NCI-H526 treated with DMSO at 0.1 percent for 48 hours (cell line): ENCODE measurements at regions not wholly inside any gene's neighbourhood (a gene's known extent, or its start where the extent isn't known, plus 50 kb on each side); places are given as distances from the start of the nearest gene placed in this dataset.

Experiments
- DNase-seq: peaks from one replicate; lab custom pipeline; 2025; lab: John Stamatoyannopoulos, UW

DNA sequence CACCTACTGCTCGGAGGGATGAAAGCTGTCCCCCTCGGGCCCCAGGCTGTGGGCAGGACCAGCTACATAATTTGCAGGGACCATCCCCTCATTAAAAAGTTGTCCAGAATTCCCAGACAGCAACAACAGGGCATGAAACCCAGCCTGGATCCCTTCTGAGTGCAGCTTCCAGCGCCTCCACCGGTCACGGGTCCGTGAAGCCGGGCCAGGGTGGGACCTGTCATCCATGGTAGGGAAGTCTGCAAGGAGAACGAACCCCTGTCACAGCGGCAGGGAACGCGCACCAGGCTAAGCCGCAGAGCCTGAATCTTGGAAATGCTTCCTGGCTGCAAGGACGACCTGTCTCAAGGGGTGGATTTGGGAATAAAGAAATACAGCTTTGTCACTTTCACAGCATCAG lies 214.2 kb downstream of the RBFOX3 start:
- no peak for DNase-seq

DNA sequence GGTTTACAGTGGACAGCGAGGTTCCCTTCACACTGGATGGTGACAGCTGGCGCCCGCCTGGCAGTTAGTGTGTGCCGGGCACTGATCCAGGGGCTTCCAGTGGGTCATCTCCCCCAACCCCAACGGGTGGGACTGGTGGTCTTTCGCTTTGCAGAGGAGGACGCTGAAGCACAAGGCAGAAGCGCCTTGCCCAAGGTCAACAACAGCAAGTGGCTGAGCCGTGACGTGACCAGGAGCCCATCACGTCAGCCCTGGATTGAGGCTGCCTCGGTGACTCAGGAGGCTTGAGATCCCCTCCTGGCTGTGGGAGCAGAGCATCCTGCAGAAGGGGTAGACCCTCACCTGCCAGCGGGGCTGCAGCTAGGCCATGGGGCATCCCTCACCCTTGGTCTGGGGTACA lies 215.3 kb downstream of the RBFOX3 start:
- no peak for DNase-seq

DNA sequence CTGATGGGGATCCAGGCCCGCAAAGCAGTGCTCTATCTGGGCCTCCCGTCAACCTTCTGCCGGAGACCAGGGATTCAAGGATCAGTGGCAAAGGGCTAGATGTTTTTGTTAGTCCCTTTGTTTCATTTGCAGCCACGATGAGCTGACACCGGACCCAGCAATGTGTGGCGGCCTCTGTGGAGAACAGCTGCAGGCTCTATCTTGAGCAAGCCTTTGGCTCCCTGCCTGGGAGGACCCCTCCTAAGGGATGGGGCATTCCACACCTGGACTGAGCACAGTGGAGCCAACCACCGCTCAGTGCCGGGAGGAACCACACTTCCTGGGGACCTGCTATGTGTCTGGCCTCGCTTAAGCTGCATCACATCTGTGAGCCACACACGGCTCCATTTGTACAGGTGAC lies 215.8 kb downstream of the RBFOX3 start:
- DNase-seq = no peak

DNA sequence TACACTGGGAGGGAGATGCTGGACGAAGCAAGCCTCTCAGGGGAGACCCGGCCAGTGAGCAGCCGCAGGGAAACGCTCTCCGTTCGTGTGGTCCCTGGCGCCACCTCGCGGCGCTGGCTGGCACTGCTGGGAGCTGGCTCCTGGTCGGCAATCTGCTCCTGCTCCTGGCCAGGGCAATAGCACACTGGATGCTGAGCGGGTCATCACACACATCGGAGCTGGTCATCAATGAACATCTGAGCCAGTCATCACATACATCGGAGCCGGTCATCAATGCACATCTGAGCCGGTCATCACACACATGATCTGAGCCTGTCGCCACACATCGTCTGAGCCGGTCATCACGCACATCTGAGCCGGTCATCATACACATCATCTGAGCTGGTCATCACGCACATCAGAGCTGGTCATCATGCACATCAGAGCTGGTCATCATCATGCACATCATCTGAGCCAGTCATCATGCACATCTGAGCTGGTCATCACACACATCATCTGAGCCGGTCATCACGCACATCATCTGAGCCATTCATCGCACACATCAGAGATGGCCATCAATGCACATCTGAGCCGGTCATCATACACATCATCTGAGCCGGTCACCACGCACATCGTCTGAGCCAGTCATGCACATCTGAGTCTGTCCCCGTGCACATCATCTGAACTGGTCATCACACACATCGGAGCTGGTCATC lies 217.3 kb downstream of the RBFOX3 start:
- peak; percentile 35 for DNase-seq

DNA sequence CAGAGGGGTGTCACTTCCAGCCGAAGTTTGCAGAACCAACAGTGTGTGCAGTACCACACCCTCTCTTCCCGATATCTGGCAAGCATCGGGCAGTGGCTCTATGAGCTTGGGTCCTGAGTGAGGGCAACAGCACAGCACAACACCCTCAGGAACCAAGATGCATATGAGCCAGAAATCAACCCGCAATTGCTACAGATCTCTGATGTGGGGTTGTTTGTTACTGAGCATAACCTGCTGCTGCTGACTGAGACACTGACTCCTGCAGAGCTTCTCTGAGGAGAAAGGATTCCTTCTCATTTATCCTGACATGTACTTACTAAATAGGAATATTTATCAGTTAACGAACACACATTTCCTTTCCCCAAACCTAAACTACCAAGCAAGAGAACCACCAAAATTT lies 218.3 kb downstream of the RBFOX3 start:
- no peak for DNase-seq

DNA sequence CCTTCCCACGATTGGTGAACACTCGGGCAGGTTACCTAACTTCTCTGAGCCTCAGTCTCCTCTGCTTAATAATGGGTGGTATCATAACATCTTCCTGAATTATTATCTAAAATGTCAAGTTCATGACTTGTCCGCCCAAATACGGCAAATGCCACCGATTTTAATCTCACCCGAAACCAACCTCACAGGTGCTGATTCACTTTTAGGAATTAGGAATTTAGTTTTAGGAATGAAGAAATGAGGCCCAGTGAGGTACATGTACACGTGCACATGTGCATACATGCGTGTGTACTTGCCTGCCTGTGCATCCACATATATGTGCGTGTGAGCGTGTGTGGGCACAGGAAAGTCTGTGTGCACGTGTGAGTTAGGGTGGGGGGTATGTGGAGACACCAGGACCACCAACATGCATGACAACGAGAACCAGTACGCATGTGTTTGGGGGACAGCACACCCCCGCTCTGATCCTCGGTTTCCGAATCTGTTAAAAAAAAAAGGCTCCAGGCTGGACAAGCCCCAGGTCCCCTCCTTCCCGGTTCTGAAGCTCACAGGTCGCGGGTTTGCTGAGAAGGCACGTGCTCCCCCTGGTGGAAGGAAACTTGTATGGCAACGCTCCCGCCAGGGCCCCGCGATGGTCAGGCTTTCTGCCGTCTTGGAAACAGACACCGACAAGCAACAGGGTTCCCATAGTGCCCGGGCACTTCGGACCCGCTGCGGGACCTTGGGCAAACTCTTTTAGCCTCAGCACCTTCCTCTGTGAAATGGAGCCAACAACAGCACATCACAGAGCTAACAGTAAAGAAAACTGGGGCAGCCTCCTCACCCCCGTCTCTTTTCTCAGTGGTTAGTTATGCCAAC lies 219.2 kb downstream of the RBFOX3 start:
- peak; percentile 64 for DNase-seq

DNA sequence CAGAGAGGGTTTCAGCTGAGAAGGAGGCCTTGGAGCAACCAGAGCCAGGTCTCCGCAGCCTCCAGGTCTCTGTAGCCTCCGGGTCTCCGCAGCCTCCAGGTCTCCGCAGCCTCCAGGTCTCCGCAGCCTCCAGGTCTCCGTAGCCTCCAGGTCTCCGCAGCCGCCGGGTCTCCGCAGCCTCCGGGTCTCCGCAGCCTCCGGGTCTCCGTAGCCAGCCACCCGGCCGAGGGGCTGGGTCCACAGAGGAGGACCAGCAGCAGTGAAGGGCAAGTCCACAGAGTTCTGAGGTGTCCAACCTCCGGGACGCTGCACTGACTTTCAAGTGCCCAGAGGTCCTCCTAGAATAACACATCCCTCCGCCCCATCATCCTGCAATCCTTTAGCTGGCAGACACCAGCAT lies 221.0 kb downstream of the RBFOX3 start:
- DNase-seq = no peak

DNA sequence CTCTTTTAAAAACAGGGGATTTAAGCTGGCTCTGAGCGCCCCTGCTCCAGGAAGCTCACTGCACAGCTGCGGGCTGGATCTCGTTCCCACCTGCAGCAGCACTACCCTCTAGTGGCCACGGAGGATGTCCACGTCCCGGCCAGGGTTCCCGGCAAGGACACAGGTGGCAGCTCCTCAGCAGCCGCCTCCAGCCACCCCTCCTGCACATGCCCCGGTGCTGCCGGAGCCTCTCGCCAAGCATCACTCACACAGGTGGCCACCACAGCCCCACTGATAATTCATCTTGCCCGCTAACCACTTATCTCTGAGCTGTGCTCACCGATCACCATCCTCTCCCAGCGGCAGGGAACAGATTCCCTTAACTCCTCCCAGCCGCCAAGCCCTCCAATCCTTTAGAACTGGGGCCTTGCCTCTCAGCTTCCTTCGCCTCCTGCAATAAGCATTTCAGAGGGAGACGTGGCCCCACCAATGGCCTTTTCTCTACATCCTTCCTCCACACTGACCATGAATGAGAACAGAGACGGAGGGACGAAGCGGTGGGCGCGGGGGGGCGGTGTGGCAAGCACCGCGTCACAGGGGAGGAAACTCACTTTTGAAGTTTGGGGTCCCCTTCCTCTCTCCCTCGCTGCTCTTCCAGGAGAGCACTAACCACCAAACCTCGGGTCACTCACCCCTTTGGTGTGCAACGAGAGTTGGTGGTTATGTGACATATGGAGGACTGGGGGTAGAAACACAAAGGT lies 222.1 kb downstream of the RBFOX3 start:
- DNase-seq = peak; percentile 11

DNA sequence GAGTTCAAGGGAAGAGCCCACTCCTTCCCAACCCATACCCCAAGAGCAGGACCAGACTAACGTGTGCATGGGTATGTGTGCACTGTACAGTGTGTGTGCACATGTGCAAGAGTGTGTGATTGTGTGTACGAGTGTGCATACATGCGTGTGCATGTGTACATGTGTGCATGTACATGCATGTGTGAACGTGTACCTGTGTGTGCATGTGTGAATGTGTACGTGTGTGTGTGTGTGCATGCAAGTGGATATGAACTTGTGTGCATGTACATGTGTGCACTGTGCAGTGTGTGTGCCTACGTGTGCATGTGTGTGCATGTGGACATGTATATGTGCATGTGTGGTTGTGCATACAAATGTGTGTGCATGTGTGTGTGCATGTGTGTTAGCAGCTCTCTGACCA lies 223.1 kb downstream of the RBFOX3 start:
- no peak for DNase-seq

DNA sequence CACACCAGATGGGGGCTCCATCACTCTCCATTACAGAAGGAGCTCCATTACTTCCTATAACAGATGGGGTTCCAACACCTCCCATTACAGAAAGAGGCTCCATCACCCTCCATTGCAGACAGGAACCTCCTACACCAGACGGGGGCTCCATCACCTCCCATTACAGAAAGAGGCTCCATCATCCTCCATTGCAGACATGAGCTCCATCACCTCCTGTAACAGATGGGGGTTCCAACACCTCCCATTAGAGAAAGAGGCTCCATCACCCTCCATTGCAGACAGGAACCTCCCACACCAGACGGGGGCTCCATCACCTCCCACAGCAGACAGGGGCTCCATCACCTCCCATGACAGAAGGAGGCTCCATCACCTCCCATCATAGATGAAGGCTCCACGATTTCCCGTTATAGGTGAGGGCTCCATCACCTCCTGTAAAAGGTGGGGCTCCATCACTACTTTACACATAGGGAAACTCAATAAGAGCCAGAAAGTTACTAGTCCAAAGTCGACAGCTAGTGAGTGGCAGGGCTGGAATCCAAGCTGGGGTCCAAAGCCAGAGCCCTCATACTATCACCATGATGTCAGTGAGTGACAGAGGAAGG lies 224.8 kb downstream of the RBFOX3 start:
- no peak for DNase-seq

DNA sequence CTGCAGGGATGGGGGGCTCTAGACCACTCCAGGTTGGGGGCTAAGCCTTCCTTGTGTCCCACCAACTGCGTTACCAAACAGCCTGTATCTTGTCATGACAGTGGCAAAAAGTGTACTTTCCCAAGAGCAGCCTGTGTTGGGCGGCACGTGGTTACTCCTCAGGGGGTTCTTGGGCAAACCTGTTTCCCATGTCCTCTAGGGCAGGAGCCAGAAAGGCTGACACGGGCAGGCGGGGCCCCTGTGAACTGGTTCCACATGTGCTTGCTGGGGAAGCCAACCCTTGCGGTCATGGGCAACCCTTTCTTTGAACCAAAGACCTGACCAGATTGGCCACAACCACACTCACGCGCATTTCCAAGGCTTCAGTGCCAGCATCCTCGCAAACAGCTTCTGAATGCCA lies 228.5 kb downstream of the RBFOX3 start:
- no peak for DNase-seq

DNA sequence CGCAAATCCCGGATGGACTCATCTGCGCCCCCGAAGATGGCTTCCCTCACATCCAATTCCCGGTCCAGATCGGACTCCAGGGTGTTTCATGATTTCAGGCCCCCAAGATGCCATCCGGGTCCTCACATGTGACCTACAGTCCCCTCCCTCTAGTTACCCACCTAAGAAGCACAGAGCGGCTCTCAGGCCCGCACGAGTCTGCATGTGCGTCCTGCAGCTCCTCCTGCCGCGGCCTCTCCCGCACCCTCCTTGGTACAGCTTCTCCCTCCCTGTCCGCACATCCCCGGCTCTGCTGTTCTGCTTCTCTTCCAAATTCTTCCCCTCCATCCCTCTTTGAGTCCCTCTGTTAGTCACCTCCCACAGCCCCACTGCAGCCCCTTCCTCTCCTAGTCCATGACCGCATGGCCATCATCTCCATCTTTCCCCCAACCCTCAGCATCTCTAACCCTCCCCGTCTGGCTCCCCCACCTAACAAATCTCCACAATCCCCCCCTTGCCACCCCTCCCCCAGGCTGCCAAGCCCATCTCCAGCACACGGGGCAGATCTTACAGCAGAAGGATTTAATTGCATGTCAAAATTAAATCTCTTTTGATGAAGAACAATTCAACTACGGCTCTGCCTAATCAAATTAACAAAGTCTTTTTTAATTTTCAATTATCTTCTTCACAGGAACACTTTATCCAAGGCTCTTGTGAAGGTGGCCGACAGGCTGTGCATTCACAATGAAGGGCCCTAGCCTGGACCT lies 231.0 kb downstream of the RBFOX3 start:
- DNase-seq = no peak

DNA sequence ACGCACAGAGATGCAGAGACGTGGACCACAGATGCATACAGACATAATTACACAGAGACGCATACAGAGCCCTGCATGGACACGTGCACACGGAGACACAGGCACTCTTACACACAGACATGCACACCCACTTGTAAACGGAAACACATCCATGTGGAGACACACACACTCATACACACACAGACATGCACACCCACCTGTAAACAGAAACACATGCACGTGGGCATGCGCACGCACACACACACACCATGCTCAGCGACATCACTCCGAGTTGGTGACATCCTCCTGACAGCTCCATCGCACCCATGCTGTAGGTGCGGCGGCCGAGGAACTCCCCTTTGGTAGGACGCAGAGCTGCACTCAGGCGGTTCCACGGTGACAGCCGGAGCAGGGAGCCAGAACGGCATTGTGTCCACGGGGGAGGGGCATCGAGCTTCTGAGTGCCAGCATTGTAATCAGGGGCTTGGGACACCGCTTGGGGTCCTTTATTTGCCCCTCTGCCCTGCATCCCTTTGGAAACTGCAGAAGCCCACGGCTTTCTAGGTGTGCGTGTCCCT lies 233.5 kb downstream of the RBFOX3 start:
- no peak for DNase-seq

DNA sequence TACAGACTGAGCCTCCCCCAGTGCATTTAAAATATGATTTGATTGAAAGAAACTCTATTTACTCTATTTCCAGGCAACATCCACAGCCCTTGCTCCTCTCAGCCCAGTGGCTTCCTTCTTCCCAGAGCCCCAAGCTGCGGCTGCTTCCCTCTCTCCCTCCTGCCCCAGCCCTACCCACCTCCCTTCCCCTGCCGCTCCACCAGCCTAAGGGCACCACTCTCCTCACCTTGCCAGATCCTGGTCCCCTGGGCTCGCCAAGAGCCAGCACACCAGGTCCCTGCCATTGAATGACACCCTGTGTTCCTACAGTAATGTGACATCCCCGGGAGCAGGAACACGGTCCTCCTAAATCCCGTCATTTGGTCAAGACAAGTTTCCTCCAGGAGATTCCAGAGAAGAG lies 236.0 kb downstream of the RBFOX3 start:
- no peak for DNase-seq

DNA sequence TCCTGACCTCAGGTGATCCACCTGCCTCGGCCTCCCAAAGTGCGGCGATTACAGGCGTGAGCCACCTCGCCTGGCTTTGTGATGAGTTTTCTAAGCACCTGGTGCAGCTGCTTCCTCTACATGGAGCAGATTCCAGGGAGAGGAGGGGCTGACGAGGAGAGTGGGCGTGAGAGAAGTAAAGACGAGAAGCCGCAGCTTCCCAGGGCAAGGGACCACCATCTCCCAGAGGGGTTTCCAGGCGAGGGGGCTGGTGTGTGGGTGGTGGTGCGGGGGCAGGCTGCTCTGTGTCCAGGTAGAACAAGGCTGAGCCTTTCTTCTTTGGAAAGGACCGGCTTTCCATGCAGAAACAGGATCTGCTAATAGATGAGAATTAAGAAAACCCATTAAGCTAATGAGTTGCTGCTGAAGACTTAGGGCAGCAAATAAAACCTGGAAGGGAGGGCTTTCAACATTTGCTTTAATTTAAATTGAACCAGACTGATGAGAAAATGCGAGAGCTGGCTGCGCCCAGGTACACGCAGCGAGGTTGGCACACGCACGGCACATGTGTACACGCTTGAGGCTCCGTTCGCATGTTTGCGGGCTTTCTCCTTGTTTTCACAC lies 236.7 kb downstream of the RBFOX3 start:
- no peak for DNase-seq

DNA sequence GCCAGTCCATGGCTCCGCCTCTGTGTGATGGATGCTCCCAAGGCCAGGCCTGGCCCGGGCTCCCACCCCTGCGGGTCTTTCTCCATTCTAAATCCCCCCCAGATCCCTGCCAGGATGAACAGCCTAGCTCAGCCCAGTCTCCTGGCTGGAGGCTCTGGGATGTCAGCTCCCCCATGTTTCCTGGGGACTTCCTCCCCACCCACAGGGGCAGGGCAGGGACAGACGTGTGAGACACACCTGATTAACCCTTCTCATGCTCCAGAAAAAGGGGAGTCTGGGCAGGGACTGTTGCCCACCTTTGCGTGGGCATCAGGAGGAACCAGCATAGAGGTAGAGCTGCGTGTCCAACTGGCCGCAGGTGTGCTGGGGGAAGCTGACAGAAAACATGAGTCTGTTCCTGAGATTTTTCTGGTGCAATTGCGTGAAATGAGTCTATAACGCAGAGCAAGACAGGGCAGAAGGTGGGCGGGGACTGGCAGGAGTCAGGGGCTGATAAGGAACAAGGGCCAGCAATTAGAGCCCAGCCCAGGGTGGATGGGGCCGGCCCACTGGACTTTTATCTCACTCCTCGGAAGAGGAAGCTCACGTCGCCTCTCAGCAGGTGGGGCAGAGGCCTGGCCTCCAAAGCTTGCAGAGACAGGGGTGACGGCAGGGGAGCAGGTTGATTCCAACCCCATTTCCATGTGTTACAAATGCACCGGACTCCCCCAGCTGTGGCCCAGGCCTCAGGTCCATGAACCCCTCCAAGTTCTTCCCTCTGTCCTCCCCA lies 238.2 kb downstream of the RBFOX3 start:
- DNase-seq = no peak

DNA sequence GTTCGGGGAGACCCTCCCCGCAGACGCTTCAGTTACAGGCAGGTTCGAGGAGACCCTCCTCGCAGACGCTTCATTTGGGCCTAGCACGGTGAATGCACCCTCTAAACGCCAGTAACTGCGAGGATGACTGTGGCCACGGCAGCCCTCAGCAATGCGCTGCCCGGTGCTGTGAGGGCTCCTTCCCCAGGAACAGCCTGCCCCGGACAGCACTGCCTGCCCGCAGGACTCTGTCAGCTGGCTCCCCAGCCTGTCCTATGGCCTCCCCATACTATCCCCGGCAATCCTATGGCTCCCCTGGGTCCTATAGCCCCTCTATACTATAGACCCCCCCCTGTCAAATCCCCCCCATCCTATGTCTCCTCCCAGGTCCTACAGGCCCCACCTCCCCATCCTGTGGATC lies 238.9 kb downstream of the RBFOX3 start:
- no peak for DNase-seq

DNA sequence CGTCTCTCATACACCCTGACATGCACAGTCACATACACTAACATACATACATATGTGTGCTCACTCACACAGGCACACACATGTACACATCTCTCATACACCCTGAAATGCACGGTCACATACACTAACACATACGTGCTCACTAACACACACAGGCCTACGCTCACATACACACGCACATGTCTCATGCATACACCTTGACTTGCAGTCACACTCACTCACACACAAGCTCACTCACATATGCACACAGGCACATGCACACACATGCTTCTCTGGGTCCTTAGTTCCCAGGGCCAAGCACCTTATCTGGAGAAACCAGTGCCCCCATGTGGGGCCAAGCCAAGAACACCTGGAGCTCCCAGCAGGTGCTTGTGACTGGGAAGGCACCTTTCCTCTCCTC lies 240.3 kb downstream of the RBFOX3 start:
- no peak for DNase-seq

DNA sequence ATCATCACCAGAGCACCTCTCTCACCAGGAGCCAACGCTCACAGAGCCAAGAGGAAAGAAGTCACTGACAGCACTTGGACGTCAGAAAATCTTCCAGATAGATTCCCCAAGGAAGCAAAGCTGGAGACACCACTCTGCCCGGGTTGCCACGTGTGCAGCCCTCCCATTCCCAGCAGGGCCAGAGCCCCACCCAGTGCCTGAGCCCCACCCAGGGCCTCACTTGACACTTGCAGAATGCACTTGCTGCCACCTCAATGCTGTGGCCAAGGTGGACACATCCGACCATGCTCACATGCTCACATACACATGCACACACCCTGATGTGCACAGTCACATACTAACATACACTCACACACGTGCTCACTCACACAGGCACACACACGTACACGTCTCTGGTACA lies 240.7 kb downstream of the RBFOX3 start:
- no peak for DNase-seq

DNA sequence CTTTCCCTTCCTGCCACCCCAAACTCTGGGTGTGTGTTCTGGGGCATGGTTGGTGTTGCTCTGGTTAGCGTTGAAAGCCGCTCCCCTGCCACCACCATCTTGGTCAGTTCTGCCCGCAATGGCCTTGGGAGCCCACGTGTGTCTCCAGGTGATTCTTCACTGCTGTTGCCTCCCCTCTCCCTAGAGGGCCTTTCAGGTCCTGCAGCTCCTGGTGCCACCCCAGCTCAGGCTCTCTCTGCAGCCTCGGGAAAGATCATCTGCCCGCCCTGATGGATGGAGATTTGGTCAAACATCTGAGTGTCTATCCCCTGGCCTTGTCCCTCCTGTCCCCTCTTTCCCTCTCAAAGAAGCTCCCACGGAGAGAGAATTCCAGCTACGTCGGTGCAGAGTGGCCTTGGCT lies 241.3 kb downstream of the RBFOX3 start:
- DNase-seq = no peak
